ENCODE measurements at regions not wholly inside any gene's neighbourhood (a gene's known extent, or its start where the extent isn't known, plus 50 kb on each side); places are given as distances from the start of the nearest gene placed in this dataset.

DNA sequence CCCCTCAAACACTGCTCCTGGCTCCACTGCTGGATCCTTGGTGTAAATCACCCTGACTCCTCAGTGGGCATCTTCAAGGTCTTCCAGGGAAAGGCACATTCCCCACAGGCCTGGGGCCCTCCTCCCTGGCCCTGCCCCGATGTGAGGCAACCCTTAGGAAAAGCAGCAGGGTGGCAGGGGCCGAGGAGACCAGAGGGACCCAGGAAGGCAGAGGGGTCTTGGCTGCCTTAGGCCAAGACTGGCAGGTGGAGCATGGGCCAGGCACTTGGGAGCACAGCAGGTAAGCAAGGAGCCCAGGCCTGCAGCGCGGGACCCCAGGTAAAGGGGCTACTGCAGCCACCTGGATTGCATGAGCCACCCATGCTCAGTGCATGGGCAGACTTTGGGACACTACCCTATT, 96.9 kb downstream of the GYPC start:
- TF ChIP-seq, protein P1, sequence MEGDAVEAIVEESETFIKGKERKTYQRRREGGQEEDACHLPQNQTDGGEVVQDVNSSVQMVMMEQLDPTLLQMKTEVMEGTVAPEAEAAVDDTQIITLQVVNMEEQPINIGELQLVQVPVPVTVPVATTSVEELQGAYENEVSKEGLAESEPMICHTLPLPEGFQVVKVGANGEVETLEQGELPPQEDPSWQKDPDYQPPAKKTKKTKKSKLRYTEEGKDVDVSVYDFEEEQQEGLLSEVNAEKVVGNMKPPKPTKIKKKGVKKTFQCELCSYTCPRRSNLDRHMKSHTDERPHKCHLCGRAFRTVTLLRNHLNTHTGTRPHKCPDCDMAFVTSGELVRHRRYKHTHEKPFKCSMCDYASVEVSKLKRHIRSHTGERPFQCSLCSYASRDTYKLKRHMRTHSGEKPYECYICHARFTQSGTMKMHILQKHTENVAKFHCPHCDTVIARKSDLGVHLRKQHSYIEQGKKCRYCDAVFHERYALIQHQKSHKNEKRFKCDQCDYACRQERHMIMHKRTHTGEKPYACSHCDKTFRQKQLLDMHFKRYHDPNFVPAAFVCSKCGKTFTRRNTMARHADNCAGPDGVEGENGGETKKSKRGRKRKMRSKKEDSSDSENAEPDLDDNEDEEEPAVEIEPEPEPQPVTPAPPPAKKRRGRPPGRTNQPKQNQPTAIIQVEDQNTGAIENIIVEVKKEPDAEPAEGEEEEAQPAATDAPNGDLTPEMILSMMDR (IDR thresholded peaks at IDR 0.05 in 8 of 11, conservative IDR thresholded peaks at IDR 0.05 in 3 of 11), result no peak
- TF ChIP-seq POLR2A (IDR thresholded peaks at IDR 0.05), result no peak
